Loucy (cell line): ENCODE measurements at regions not wholly inside any gene's neighbourhood (a gene's known extent, or its start where the extent isn't known, plus 50 kb on each side); places are given as distances from the start of the nearest gene placed in this dataset.

Source experiments
- H2AFZ ChIP-seq: fragments of 200-600 bp; sonication (generic); 2 replicates; pipeline ENCODE4 v1.6.0; 2016; ENCODE audit warnings: antibody characterized with exemption, mild to moderate bottlenecking, low read length, moderate library complexity
- H3F3A ChIP-seq: fragments of 200-600 bp; 2 replicates; pipeline ENCODE4 v1.6.0; 2016; ENCODE audit warnings: antibody characterized with exemption, low read depth, mild to moderate bottlenecking
- H3K27me3 ChIP-seq: fragments of 200-600 bp; sonication (generic); 2 replicates; pipeline ENCODE4 v1.6.1; 2014; ENCODE audit warnings: low read length, mild to moderate bottlenecking; ENCODE audit not compliant: insufficient read depth, poor library complexity, severe bottlenecking
- H3K36me3 ChIP-seq: fragments of 200-600 bp; sonication (generic); 2 replicates; pipeline ENCODE4 v1.6.1; 2016; ENCODE audit warnings: low read length; ENCODE audit not compliant: insufficient read depth
- H3K4me1 ChIP-seq: fragments of 200-600 bp; sonication (generic); 2 replicates; pipeline ENCODE4 v1.5.1; 2014; ENCODE audit warnings: low read length, mild to moderate bottlenecking; ENCODE audit not compliant: insufficient read depth, poor library complexity, severe bottlenecking
- H3K4me2 ChIP-seq: fragments of 200-600 bp; sonication (generic); 2 replicates; pipeline ENCODE4 v1.6.0; 2014; ENCODE audit warnings: antibody characterized with exemption, low read length, low read depth, mild to moderate bottlenecking; ENCODE audit not compliant: poor library complexity, severe bottlenecking
- H3K4me3 ChIP-seq: fragments of 200-600 bp; sonication (generic); 2 replicates; pipeline ENCODE4 v1.5.1; 2014; ENCODE audit warnings: low read length, mild to moderate bottlenecking, mixed read lengths; ENCODE audit not compliant: poor library complexity, severe bottlenecking
- H3K79me2 ChIP-seq: fragments of 200-600 bp; sonication (generic); 2 replicates; pipeline ENCODE4 v1.6.1; 2014; ENCODE audit warnings: low read length; ENCODE audit not compliant: insufficient read depth
- H3K9ac ChIP-seq: fragments of 200-600 bp; sonication (generic); 2 replicates; pipeline ENCODE4 v1.6.0; 2014; ENCODE audit warnings: mild to moderate bottlenecking, low read depth, low read length, moderate library complexity; ENCODE audit not compliant: poor library complexity, severe bottlenecking
- H3K9me2 ChIP-seq: fragments of 200-600 bp; sonication (generic); replicated peaks from 2 replicates; pipeline ENCODE4 v1.6.1; 2016; ENCODE audit warnings: low read depth, low read length, mixed read lengths
- H3K9me3 ChIP-seq: fragments of 200-600 bp; sonication (generic); 2 replicates; pipeline ENCODE4 v1.6.1; 2014; ENCODE audit warnings: mild to moderate bottlenecking, antibody characterized with exemption, low read length, low read depth; ENCODE audit not compliant: insufficient read depth
- H4K20me1 ChIP-seq: fragments of 200-600 bp; sonication (generic); 2 replicates; pipeline ENCODE4 v1.6.0; 2014; ENCODE audit warnings: antibody characterized with exemption, low read length, mild to moderate bottlenecking; ENCODE audit not compliant: insufficient read depth, poor library complexity, severe bottlenecking
- EZH2phosphoT487 ChIP-seq: fragments of 200-600 bp; IDR thresholded peaks from 2 replicates; pipeline ENCODE4 v1.6.1; 2018; ENCODE audit warnings: antibody characterized with exemption, mild to moderate bottlenecking, moderate library complexity, borderline replicate concordance
- TF ChIP-seq, protein P1 (sequence below): fragments of 200-600 bp; sonication (generic); conservative IDR thresholded peaks from 2 replicates; pipeline ENCODE4 v1.5.1; 2014; ENCODE audit warnings: mild to moderate bottlenecking, antibody characterized with exemption, low read length

DNA sequence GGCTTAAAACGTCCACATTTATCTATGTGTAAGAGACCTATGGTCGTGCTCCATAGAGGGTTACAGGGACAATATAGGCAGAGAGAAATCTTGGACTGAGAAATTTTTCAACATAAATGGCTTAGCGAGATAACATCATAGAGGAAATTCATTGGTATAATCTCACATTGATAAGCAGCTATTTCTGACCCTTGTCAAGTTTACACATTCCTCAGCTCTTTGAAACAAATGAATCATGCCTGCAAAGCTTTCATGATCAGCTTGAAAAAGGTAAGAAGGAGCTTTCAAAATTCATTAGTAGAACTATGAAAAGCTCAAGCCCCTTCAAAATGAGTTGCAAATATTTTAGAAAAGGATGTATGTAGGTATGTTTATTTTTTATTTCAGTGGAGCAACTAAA lies 478.8 kb downstream of the NEBL start:
- H3K9me2 ChIP-seq, result no peaks in the 10 kb centered on the region
- no peak overlapping the region for H2AFZ ChIP-seq
- H4K20me1 ChIP-seq, result no peaks in the 10 kb centered on the region
- H3K27me3 ChIP-seq, result no peaks in the 10 kb centered on the region
- no peaks in the 10 kb centered on the region for H3K4me1 ChIP-seq
- no peak overlapping the region for H3K9ac ChIP-seq
- no peaks in the 10 kb centered on the region for H3K36me3 ChIP-seq
- H3F3A ChIP-seq, result no peaks in the 10 kb centered on the region
- TF ChIP-seq EZH2phosphoT487, result no peak
- TF ChIP-seq, protein P1, sequence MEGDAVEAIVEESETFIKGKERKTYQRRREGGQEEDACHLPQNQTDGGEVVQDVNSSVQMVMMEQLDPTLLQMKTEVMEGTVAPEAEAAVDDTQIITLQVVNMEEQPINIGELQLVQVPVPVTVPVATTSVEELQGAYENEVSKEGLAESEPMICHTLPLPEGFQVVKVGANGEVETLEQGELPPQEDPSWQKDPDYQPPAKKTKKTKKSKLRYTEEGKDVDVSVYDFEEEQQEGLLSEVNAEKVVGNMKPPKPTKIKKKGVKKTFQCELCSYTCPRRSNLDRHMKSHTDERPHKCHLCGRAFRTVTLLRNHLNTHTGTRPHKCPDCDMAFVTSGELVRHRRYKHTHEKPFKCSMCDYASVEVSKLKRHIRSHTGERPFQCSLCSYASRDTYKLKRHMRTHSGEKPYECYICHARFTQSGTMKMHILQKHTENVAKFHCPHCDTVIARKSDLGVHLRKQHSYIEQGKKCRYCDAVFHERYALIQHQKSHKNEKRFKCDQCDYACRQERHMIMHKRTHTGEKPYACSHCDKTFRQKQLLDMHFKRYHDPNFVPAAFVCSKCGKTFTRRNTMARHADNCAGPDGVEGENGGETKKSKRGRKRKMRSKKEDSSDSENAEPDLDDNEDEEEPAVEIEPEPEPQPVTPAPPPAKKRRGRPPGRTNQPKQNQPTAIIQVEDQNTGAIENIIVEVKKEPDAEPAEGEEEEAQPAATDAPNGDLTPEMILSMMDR, result no peak
- H3K4me2 ChIP-seq, result no peak overlapping the region
- H3K4me3 ChIP-seq, result no peak overlapping the region
- H3K9me3 ChIP-seq, result no peaks in the 10 kb centered on the region
- no peaks in the 10 kb centered on the region for H3K79me2 ChIP-seq

DNA sequence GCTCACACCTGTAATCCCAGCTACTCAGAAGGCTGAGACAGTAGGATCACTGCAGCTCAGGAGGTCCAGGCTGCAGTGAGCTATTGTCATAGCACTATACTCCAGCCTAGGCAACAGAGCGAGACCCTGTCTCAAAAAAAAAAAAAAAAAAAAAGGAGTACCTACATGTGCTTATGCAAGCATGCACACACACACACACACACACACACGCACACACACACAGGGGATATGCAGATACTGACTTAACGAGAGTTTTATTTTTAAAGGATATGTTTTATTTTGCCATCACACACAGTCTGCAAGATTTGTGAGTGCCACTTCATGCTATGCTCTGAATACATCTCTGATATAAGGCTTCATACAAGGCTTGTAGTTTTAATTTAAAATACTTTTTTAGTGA lies 479.3 kb downstream of the NEBL start:
- no peaks in the 10 kb centered on the region for H3F3A ChIP-seq

DNA sequence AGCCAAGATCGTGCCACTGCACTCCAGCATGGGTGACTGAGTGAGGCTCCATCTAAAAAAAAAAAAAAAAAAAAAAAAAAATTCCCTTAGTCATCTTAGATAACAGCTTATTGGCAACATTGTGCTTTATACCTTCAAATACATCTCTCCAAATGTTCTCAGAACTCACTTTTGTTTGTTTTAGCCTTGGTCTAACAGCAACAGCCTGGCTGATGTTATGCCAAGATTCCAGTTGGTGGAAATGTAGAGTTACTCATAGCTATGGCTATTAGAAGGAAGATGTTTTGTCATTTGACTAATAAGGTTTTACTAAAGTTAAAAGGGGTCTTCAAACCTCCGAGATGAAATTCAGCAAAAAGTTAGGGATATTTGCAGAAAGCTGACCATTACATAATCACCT lies 481.4 kb downstream of the NEBL start:
- H3K4me2 ChIP-seq, result no peak overlapping the region

More for the DNA sequence above, 479.3 kb downstream of the NEBL start:
- Histone ChIP-seq H3K27me3 (no peaks in the 10 kb centered on the region), H4K20me1 (no peaks in the 10 kb centered on the region), H2AFZ (no peak overlapping the region), H3K9me3 (no peaks in the 10 kb centered on the region), H3K79me2 (no peaks in the 10 kb centered on the region), H3K4me3 (no peak overlapping the region), H3K36me3 (no peaks in the 10 kb centered on the region), H3K9ac (no peak overlapping the region), H3K4me2 (no peak overlapping the region), H3K4me1 (no peaks in the 10 kb centered on the region), H3K9me2 (no peaks in the 10 kb centered on the region)
- TF ChIP-seq EZH2phosphoT487, result no peak
- TF ChIP-seq, protein P1, result no peak

More for the DNA sequence above, 481.4 kb downstream of the NEBL start:
- Histone ChIP-seq H3K9ac (no peak overlapping the region), H2AFZ (no peak overlapping the region), H3K27me3 (no peaks in the 10 kb centered on the region), H3K79me2 (no peaks in the 10 kb centered on the region), H3K36me3 (no peaks in the 10 kb centered on the region), H4K20me1 (no peaks in the 10 kb centered on the region), H3K9me3 (no peaks in the 10 kb centered on the region), H3F3A (no peaks in the 10 kb centered on the region), H3K4me1 (no peaks in the 10 kb centered on the region), H3K4me3 (no peak overlapping the region), H3K9me2 (no peaks in the 10 kb centered on the region)
- TF ChIP-seq EZH2phosphoT487, result no peak
- TF ChIP-seq, protein P1, result no peak
